Fibroblast of villous mesenchyme (primary cell): ENCODE measurements at regions not wholly inside any gene's neighbourhood (a gene's known extent, or its start where the extent isn't known, plus 50 kb on each side); places are given as distances from the start of the nearest gene placed in this dataset.

Experiments used
- DNase-seq: peaks from one replicate; pipeline ENCODE4 v3.0.0-alpha.2; 2010; ENCODE audit warnings: low read depth
- H3K4me3 ChIP-seq: 2 replicates; pipeline ENCODE4 v1.5.1; 2011; ENCODE audit warnings: low read depth, mild to moderate bottlenecking, low read length
- CTCF ChIP-seq: IDR thresholded peaks from 2 replicates; pipeline ENCODE4 v1.5.1; 2012; ENCODE audit warnings: low read depth, mild to moderate bottlenecking, low read length; ENCODE audit not compliant: insufficient read depth

- no peak overlapping the region for H3K4me3 ChIP-seq
- no peak for TF ChIP-seq CTCF
- DNase-seq = no peak
These were observed 228.6 kb downstream of the GLRX3 start for GRCh38 chr10:130364631-130365411.

GRCh38 chr10:130368761-130369560, 232.8 kb downstream of the GLRX3 start:
- no peak for DNase-seq
- TF ChIP-seq CTCF = no peak
- H3K4me3 ChIP-seq = no peak overlapping the region

- H3K4me3 ChIP-seq = no peak overlapping the region
- TF ChIP-seq CTCF = no peak
- DNase-seq = no peak
These were observed 233.6 kb downstream of the GLRX3 start for GRCh38 chr10:130369645-130370381.

- TF ChIP-seq CTCF = no peak
- H3K4me3 ChIP-seq = no peak overlapping the region
- no peak for DNase-seq
These were observed 234.5 kb downstream of the GLRX3 start for GRCh38 chr10:130370721-130371120.

- no peak overlapping the region for H3K4me3 ChIP-seq
- no peak for DNase-seq
- TF ChIP-seq CTCF = no peak
These were observed 235.0 kb downstream of the GLRX3 start for GRCh38 chr10:130371156-130371555.

GRCh38 chr10:130371666-130372065, 235.5 kb downstream of the GLRX3 start:
- H3K4me3 ChIP-seq = no peak overlapping the region
- DNase-seq = no peak
- TF ChIP-seq CTCF = no peak
